HG02885 (cell line): ENCODE measurements at regions not wholly inside any gene's neighbourhood (a gene's known extent, or its start where the extent isn't known, plus 50 kb on each side); places are given as distances from the start of the nearest gene placed in this dataset.

Experiments used
- ATAC-seq: cut with Tn5 transposase; IDR thresholded peaks from one replicate; pipeline ENCODE4 v1.9.1; 2021; ENCODE audit warnings: mild to moderate bottlenecking; ENCODE audit not compliant: unreplicated experiment, poor library complexity

DNA sequence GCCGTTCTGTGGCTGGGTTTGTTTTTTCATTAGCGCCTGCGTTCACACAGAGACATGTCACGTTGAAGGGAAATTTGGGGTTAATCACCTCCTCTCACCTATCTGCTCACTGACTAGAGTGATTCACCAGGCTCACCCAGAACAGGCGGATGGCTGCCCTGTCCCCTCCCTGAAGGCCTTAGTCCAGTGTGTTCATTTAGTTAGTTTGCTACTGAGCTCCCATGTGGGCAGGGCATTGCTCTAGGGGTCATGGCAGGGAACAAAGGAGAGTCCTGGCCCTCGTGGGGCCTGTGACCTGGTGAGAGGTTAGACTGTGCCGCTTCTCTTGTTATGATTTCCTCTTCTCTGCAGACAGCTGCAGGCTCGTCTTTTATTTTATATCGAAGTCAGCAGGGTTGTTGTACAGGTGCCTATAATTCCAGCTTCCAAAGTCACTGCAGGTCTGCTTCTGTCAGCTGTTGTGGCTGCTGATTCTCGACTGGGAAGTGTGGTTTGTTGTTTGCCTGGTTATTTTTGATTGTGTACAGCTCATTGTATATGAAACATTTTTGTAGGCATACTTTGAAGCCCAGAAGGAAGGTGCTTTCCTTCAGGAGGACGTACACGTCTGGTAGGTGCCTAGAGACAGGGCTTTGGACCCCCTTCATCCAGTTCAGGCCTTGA is 73.4 kb upstream of the GSE1 start:
- no peak for ATAC-seq

DNA sequence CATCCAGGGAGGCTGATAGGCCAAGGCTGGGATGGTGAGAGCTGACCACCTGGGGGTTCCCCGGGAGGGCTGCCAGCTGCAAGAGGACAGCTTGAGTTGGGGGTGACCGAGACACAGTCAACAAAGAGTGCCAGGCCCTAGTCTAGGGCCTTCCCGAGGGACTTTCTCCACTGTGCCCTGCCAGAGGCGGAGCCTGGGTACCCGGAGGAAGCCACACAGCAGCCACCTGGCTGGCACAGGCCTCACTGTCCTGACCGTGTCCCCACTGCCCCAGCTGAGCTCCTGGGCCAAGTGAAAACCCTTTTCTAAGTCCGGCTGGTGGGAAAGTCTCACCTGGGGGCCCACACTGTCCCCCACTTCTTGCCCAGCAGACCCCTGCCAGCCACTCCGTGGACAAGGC is 71.9 kb upstream of the GSE1 start:
- no peak for ATAC-seq

DNA sequence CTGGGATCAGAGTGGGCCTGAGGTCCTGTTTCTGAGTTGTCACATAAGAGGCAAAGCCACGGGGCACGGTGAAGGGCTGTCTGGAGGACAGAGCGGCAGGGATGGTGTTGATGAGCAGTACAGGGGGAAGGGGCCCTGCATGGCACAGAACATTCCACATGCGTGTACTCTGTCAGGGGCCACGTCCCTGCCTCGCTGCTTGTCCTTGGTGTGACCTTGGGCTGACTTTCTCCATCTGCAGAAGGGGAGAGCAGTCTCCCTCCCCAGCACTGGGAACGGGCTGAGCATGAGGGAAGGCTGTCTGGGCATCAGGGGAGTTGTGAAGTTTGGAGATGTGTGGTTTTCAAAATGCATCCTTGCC is 71.5 kb upstream of the GSE1 start:
- no peak for ATAC-seq

DNA sequence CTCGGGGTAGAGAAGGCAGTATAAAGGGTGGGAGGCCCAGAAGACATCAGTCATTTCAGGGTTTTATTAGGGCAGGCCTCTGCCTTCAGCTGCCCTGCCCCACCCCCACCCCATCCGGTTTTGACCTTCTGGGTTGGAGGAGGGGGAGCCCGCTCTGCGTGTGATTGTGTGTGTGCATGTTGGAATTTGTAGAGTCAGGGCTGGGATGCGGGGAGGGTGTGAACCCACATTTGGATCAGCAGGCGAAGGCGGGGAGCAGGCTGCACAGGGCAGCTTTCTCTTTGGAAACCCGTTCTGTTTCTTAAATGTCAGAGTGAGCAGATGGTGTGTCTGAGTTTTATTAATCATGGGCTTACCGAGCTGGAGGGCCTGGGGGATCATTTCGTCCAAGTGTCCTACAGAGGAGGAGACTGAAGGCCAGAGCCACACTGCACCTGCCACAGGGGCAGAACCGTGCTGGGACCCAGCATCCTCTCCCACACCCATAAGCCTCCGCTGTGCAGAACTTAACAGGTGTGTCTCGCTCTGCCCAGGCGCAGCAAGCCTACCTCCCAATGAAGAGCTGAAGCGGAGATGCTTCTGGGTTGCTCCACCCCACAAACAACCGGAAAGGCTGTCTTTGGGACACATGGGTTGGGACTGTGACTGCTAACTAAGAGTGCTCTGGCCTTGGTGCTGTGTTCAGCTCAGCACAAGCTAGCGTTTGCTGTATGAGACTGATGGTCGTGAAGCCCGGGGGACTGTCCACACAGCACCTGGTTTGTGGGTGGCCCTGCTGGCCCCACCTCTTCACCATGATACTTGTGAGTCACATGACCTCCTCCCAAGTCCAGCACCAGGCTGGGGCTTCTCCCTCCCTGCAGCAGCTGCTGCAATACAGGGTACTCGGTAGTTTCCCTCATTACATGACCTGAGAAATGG is 70.9 kb upstream of the GSE1 start:
- no peak for ATAC-seq

DNA sequence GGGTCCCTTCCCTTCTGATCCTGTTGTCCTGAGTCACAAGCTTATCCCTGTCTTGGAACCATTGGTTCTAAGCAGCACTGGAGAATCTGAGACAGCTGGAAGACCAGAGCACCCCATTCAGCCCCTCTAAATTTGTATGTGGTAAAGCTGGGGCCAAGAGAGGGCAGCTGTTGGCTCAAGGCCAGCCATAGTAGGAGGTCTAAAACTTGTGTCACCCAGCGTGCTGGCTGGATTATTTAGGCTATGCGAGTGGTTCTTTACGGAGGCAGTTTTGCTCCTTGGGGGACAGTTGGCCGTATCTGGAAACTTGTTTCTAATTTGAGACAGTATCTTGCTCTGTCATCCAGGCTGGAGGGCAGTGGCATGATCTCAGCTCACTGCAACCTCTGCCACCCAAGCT is 69.6 kb upstream of the GSE1 start:
- ATAC-seq = no peak

DNA sequence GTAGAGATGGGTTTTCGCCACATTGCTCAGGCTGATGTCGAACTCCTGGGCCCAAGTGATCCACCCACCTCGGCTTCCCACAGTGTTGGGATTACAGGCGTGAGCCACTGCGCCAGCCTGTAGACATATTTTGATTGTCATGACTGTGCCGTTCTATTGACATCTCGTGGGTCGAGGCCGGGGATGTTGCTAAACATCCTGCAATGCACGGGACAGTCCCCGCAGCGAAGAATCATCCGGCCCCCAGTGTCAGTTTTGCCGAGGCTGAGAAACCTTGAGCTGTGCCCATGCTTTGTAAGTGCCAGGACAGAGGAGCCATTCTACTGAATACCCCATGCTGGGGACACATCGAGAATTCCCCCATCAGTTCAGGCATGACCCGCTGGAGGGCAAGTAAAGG is 69.1 kb upstream of the GSE1 start:
- ATAC-seq = no peak

DNA sequence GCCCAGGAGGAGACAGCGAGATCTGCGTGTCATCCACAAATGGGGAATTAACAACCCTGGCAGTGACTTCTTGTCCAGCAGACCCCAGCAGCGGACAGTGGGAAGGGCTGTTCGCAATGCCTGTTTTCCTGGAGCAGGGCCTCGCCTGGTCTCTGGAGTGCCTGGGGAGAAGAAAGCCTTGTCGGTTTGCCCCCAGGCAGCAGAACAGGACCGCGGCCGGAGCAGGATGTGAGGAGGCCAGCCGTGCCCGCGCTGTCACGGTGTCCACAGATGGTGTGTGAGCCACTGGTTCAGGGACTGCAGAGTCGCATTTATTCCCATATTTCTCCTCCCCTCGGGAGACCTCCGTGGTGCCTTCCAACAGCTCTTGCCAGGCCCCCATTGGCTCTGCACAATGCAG is 68.5 kb upstream of the GSE1 start:
- no peak for ATAC-seq

DNA sequence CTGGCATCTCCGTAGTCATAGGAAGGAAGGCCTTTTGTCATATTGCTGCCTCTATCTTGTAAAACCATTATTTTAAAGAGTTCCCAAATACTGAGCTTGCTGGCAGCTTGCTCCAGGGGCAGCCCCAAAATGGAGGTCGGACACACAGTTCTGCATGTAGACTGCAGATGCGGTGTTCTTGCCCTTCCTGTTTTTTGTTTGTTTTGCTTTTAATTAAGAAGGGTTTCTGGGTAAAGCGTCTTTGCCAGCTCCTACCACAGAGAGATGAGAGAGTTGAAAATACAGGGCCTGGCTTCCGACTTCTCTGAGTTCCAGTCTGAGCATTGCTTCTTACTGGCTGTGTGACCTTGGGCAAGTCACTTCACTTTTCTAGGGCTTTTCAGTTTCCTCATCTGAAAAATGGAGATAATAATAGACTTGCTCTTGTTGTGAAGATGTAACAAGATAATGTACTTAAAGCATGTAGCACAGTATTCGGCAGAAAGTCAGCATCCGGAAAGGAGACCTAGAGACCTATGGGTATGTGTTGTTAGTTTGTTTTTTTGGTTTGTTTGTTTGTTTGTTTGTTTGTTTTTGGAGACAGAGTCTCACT is 67.8 kb upstream of the GSE1 start:
- no peak for ATAC-seq

DNA sequence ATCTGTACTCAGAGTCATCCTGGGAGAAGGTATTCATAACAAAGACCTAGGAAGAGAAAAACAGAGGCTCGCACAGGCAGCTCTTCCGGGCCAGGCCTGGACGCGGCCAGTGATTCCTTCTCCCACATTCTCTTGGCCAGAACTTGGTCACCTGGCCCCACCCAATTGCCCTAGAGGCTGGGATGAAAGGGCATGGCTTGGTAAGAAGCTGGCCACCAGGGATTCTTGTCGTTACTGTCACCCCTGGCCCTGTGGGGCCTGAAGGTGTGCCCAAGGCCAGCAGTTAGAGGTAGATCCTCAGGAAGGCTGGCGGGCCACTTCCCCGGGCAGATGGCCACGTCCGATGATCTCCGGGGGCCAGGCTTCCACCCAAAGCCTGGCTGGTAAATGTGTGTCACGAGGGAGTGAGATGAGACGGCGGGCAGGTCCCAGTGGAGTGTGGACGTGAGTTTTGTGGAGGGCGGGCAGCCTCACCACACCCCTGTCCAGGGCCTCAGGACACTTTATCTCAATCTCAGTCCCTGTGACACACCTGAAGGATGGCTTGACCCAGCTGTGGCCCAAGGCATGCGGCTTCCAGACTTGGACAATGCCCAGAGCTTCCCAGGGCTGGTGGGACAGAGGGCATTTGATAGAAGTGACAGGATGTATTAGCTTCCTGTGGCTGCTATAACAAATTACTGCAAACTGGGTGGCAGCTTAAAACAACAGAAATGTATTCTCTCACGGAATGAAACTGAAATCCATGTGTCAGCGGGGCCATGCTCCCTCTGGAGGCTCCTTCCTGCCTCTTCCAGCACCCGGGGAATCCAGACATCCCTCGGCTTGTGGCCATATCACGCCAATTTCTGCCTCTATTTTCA is 66.3 kb upstream of the GSE1 start:
- ATAC-seq = no peak

DNA sequence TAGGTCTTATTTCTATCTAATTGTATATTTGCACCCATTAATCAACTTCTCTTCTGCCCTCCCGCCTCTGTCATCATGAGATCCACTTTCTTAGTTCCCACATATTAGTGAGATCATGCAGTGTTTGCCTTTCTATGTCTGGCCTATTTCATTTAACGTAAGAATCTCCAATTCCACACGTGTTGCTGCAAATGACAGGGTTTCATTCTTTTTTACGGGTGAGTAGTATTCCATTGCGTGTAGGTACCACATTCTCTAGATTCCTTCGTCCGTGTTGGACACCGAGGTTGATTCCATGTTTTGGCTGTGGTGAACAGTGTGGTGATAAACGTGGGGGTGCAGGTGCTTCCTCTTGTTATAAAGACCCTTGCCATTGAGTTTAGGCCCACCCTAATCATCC is 64.7 kb upstream of the GSE1 start:
- no peak for ATAC-seq

DNA sequence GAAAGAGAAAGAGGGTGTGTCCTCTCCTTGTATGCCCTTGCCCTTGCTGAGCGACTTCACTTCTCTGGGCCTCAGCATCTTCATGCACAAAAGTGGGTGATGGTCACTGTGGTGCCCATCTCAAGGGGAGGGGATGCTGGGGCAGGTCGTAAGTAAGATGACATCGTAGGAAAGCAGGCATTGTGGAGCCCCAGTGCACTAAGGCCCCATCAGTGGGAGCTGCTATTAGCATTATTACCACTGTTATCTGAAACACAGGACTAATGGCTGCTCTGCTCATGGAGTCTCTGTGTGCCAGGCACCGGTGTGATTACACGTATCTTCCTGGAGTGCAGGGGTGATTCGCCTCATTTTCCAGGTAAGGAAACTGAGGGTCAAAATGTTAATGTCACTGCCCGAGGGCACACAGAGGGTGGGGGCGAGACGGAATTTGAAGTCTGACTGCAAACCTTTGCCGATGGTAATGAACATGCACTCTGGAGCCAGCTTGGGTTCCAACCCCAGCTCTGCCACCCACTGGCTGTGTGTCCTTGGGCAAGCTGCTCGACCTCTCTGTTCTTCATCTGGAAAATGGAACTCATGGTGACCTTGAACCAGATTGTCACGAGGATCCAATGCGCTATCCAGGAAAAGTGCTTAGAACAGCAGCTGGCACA is 63.2 kb upstream of the GSE1 start:
- ATAC-seq = no peak

DNA sequence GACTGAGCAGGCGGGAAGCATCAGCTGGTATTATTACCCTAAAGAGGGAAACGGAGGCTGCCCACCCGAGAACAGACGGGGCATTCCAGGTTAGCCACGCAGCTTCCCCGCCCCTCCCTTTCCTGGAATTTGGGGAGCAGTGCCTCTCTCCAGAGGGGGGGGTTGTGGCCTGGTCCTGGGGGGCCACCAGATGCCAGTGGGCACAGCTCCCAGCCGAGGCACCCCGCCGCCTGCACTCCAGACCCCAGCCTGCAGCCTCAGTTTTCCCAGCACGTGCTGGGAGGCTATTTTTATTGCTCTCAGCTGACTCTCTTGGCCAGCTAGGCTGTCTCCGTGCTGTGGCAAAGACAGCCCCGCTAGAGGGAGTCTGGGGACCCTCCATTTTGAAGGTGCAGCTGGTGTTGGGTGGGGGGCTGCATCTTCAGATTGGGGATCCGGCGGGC is 62.7 kb upstream of the GSE1 start:
- no peak for ATAC-seq

DNA sequence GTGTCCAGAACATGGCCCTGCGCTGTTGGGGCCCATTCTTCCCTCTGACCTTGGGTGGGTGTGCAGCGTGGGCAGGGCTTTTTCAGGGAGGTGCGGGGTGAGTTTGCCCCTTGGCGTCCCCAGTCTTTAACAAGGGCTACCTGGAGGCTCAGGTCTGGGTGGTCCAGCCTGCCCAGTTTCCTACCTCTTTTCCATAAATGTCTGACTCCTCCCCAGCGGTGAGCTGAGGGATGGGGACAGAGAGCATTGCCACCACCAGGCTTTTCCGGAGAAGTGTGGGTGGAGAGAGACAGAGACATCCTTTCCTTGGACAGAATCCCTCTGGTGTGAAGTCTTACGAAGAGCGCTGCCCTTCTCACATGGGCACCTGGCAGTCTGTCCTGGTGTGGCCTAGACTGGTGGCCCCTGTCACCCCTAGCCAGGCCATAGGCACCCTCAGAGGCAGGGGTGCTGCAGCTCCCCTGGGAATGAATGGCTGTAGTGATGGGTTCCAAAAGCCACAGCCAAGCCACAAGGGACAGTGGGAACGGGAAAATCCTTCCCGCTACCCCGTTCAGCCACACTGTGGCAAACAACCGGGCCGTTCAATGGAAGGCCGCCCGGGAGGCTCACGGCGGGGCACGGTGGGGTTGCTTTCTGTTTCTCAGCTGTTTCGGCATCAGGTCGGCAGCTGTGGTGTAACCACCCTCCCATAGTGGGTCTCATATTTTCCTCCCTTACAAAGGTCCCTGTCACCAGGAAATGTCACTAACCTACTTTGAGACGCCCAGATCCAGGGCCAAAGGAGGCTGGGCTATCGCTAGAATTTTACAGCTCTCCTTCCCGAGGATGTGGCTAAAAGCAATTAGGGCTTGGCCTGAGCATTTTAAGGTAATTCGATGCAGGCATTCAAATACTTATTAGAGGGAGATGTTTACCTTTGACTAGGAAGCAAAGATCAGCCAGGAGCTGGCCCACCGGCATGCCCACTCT is 61.9 kb upstream of the GSE1 start:
- no peak for ATAC-seq

DNA sequence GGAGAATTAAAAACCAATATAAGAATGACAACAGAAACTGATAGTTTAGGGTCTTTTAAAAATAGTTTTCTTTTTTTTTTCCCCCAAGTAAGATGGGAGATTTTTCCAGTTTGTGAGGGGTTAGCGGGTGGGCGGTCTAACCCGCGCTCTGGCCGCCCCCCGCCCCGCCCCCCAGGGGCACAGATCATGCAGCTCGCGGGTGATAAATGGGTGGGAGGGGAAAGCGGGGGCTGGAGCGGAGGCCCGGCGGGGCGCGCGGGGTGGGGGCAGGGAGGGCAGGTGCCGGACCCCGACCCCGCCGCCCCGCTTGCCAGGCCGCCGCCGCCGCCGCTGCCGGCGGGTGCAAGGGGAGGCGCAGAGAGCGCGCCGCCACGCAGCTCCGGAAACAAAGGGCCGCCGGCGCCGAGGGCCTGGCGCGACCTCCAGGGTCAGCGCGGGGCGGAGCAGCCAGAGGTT is 60.1 kb upstream of the GSE1 start:
- ATAC-seq = no peak

DNA sequence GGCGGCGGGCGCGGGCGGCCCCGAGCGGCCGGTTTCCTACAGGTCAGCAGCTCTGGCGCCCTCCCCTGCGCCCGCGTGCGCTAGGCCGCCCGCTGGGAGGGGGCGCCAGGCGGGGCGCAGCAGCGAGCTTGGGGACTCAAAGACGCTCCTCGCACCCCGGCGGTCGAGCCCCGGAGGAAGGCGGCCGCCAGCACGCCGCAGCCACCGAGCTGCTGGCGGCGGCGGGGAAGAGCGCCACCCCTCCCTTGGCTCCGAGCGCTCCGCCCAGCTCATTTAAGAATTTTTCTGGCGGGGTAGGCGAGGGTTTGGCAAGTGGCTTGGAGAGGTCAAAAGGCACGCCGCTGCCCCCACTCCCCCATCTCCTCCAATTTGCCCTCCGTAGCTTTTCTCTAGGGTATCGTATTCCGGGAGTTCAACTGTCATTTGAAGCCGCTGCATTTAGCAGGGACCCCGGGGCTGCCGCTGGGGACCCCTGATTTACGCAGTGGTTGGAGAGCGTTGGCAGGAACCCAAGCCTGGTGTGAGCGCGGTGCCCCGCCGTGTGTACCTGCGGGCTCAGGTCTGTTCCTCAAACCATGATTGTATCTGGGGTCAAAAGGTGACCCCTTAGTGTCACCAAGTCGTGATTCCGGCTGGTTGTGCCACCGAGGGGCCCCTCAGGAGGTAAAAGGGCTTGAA is 59.5 kb upstream of the GSE1 start:
- peak; percentile 39 for ATAC-seq

DNA sequence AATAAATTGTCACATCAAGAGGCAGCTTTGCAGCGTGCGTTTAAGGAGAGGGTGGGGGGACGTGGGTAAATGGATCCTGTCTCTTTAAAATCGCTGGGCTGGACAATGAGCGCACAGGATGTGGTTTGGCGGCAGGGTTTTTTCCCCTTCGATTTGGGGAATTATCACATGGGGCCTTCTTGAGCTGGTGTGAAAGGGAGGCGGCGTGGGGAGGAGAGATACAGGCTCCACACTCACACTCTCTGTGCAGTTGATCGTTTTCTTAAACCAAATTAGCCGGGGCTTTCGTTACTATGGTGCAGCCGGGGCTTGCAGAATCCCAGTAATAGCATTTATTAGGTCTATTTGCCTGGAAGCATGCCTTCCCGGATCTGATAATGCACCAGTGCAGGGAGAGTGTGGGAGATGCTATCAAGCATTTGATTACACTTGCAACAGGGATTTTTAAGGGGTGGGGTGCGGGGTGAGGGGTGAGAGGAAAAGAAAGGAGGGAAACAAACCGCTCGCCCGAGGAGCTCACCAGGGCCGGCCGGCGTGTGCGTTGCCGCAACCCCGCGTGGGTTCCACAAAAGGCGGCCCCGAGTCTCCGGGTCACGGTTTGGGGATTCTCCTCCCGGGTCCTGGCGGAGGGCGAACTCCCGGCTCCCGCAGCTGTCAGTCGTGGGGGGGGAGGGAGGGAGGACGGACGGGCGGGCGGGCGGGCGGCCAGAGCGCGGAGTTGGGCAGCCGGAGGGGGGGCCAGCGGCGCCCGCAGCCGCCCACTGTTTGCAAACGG is 58.8 kb upstream of the GSE1 start:
- peak; percentile 50 for ATAC-seq

DNA sequence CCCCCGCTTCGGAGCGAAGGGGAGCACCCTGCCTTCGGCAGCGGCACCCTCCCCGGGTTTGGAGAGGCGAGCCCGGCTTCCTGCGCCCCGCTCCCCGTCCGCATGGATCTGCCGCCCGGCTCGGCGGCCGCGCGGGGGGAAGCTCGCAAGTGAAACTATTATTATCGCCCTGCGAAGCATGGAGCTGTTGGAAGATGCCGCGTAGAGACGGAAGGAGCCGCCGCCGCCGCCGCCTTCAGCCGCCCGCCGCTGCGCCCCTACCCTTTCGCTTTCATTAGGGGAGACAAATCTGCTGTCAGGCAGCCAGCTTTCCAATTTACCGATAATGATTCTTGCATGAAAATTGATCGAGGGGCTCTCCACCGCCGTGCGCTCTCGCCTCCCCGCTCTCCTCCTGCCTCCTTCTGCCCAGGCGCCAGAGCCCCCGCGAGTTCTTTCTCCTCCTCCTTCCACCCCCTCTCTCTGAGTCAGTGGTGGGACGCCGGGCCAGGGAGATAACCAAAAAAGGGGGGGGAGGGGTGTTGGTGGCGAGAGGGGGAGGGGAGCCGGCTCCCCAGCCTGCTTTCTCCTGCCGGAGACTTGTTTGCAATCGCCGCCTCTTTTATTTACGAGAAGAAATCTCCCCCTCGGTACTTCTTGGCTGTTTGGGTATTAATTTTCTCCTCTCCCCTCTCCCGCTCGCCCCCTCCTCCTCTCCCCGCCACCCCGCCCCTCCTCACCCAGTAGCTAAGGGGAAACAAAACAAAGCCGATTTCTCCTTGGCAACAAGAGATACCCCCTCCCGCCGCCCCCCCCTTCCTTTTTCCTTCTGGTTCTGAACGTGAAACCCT is 58.0 kb upstream of the GSE1 start:
- ATAC-seq = no peak
